GM18867 (cell line): ENCODE measurements at regions not wholly inside any gene's neighbourhood (a gene's known extent, or its start where the extent isn't known, plus 50 kb on each side); places are given as distances from the start of the nearest gene placed in this dataset.
"Not testable (repeated sequence)": the region's sequence is repeated elsewhere in the genome, so short reads cannot be mapped to it uniquely, and the experiment has no call there.

ENCODE experiments used
- ATAC-seq: cut with Tn5 transposase; IDR thresholded peaks from one replicate; pipeline ENCODE4 v1.9.1; 2021; ENCODE audit warnings: mild to moderate bottlenecking, moderate library complexity; ENCODE audit not compliant: unreplicated experiment

DNA sequence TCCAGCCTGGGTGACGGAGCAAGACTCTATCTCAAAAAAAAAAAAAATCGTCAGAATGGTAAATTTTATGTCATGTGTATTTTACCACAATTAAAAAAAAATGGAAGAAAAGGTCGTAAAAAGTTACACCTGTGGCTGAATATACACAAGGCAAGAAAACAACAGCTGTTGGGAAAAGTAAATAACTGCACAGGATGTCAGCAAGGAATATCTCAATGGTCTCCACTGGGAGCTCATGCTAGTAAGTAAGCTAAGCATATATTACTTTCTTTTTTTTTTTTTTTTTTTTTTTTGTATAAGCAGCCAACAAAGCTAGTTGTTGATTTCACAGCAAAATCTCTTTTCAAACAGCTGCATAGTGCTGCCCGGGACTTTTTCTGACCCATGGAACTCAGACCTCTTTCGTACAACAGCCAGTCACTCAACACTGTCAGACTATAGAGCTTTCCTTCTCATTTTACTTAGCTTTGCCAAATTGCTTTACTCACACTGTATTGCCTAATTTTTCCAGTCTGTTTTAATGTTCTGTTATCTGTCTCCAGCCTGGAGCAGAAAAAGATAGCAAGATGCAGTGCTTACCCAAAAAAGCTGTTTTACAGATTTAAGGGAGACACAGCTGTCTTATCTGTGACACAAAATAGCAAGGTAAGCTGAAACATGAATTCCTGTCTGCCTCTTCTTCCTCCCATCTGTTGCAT is 175.9 kb downstream of the ENC1 start:
- peak; percentile 17 for ATAC-seq

- no peak for ATAC-seq
Observed at GRCh38 chr5:74462356-74462755, 178.2 kb downstream of the ENC1 start.

- ATAC-seq, result no peak
Observed at GRCh38 chr5:74461251-74461650, 179.3 kb downstream of the ENC1 start.

DNA sequence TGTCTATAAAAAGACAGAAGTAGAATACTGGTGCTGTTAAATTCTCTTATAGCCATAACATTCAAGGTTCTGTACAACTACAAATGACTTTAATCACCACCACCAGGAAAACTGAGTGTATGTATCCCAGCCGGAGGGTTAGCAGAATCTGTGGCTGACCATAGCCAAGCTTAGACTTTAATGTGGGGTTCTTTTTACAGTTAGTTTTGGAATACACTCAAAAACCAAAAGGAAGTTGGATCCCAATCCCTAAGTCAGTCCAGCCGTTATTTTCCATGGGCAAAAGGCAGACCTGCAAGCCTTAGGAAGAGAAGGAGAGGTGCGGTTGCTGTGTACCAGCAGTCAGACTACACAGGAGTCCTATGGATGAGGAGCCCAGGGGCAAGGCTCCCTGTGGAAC is 179.8 kb downstream of the ENC1 start:
- ATAC-seq, result no peak

DNA sequence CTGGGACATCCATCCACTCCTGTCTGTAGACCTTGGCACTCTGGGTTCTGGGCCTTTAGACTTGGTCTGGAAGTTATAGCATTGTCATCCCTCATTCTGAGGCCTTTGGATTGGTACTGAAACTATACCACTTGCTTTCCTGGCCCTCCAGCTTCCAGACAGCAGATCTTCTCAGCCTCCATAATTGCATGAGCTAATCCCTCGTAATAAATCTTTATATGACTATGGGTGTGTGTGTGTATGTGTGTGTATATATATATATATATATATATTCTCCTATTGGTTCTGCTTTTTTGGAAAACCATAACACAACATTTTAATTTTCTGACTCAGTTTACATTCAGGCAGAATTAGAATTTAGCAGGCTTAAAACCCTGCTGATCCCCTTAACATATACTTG is 180.5 kb downstream of the ENC1 start:
- ATAC-seq, result no peak

DNA sequence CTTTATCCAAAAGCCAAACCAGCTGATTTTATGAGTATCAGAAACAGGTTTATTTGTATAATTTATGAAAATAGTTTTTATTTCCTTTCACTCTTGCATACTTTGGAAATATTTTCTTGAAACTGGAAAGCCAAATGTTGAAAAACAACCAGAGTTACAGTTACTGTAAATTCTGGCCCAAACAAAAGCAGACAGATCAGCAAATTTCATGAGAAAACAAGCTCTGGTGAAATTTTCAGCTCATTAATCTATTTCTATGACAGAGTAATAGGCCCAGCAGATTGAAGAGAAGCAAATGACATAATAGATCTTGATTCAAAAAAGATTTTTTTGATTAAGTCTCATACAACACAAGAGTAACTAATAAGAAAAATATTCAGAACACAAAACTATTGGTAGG is 182.7 kb downstream of the ENC1 start:
- ATAC-seq, result no peak

GRCh38 chr5:74454263-74455030 is 186.1 kb downstream of the ENC1 start:
- ATAC-seq, result no peak

DNA sequence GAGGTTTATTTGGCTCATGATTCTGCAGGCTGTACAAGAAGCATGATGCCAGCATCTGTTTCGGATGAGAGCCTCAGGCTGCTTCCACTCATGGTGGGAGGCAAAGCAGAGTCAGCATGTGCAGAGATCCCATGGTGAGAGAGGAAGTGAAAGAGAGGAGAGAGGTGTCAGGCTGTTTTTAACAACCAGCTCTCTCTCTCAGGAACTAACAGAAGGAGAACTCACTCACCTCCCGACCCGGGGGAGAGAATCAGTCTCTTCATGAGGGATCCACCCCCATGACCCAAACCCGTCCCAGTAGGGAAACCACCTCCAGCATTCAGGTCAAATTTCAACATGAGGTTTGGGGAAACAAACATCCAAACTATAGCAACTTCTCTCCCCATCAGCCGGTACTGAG is 187.7 kb downstream of the ENC1 start:
- no peak for ATAC-seq

GRCh38 chr5:74450095-74450494 is 190.4 kb downstream of the ENC1 start:
- no peak for ATAC-seq

GRCh38 chr5:74446725-74447241 is 193.7 kb downstream of the ENC1 start:
- ATAC-seq, result no peak

GRCh38 chr5:74442466-74442865 is 198.1 kb downstream of the ENC1 start:
- no peak for ATAC-seq

DNA sequence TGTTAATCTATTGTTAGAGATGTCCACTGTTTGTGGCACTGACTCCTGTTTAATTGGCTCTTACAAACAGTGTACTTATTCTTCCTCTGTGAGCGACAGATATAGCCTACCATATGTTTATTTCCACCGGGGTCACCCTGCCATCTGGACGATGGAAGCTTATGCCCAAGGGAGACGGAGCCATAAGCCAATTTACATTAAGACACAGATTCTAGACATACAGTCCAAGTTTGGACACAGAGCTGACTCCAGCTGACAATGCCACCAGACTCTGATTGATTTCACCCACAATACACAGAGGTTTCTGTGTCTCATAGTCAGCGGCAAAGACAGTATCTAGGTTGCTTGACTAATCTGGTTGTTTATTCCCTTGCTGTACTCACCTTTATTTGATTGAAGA is 198.9 kb downstream of the ENC1 start:
- ATAC-seq, result no peak

- no peak for ATAC-seq
Observed at GRCh38 chr5:74440341-74440740, 200.2 kb downstream of the ENC1 start.

DNA sequence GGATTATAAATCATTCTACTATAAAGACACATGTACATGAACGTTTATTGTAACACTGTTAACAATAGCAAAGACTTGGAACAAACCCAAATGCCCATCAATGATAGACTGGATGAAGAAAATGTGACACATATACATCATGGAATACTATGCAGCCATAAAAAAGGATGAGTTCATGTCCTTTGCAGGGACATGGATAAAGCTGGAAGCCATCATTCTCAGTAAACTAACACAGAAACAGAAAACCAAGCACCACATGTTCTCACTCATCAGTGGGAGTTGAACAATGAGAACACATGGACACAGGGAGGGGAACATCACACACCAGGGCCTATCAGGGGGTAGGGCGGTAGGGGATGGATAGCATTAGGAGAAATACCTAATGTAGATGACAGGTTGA is 202.7 kb downstream of the ENC1 start:
- not testable (repeated sequence) for ATAC-seq

DNA sequence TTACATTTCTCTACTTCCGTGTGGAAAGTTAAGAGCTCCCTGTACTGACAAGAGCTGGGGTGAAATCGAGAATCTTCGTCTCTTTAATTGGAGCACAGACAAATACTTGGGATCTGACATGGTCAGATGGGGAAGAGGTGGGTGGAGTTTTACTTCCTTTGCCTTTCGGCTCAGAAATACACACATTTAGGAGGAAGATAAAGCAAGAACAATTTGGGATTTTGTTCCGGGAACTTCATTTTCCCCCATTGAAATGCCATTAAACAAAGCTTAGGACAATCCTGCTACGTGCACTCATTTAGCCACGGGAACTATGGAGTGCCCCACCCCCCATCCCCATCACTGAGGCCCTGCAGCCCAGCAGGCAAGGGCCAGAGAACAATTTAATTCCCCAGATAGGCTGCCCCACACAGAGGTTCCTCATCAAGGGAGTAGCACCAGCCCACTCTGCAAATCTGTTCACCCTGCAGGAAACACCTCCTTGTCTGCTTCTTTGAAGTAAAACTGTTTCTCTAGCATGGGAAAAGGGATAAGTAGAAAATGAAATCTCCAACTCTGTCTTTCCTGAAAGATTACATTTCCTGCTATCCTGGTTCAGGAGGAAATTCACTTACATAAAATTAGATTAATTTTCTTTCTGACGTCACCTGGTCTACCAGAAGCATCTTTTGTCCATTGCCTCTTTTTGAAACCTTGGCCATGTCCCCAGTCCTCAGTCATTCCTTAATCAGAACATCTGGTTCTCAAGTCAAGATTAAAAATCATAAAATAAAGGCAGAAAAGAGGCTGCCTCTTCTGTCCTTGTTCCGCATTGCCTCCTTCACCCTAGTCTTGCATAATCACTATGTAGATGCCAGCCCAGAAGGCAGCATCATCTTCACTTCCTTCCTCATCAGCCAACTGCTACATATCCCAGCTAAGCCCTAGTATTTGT is 206.4 kb downstream of the ENC1 start:
- ATAC-seq, result no peak

- no peak for ATAC-seq
Observed at GRCh38 chr5:74433255-74433895, 207.2 kb downstream of the ENC1 start.

- ATAC-seq, result no peak
Observed at GRCh38 chr5:74432721-74433120, 207.8 kb downstream of the ENC1 start.

DNA sequence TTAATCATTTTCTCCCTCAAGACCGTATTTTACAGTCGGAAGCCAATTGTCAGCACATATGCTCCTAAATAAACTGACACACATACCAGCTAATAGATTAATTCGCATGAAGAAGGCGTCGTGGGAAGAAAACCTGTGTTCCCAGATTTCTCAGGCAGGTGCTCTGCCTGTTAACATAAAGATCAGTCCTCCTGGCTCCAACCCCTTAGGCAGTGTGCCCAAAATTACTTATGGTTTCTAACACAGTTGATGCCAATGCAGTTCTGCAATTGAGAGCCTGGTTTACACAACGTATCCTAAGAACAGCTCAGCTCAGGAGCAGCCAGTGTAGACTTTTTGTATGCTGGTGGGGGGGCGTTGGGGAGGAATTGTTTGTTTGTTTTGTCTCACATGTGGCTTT is 208.3 kb downstream of the ENC1 start:
- no peak for ATAC-seq

DNA sequence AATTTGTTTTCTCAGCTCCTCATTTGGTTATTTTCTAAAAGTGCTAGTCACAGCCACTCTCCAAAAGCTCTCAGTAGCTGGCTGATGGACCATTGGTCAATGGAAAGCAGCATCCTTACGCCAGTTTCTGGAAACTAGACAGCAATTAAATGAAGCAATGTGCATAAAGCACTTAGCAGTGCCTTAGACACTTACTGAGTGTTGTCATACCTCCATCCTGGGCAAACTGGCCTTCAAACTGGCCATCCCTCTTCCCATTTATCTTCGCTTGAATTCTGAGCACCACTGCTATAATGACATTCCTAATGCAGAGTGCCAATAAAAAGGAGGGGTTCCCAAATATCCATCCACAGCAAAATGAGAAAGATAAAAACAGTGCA is 209.2 kb downstream of the ENC1 start:
- no peak for ATAC-seq

DNA sequence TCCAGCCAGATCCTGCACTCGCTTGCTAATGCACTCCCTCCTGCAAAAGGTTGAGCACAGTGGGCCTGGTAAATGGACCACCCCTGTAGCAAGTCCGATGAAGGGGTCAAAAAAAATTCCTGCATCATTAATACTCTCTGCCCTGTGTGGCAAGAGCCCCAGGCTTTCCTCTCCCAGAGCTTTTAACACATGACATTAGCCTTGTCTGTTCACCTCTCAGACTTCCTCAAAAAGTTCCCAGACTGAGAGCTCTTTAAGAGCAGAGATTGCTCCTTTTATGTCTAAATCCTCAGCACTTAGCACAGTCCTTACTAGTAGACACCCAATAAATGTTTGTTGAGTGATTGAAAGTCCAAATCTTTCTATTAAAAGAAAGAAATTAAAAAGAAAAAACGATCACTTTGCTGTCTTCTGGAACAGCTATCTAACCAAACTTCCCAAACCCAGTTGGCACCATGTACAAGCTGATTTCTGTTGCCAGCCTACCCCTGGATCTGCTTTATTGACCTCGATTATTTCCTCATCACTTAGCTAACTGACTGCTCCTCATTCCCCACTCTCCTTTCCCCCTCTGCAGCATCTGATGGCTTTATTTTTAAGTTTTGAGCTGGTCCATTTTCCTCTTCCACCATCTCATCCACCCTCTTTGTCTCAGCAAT is 209.8 kb downstream of the ENC1 start:
- no peak for ATAC-seq
